ENCODE measurements at regions not wholly inside any gene's neighbourhood (a gene's known extent, or its start where the extent isn't known, plus 50 kb on each side); places are given as distances from the start of the nearest gene placed in this dataset.

- H3K4me3 Mint-ChIP-seq (ENCODE audit: unreplicated experiment), result no peak overlapping the region
- DNase-seq (ENCODE audit: low spot score), result no peak
- no peak overlapping the region for H3K27ac Mint-ChIP-seq (ENCODE audit: unreplicated experiment)
- peaks cover 5% of the 10 kb centered on the region for H3K27me3 Mint-ChIP-seq (ENCODE audit: low read depth)
- peaks cover 10% of the 10 kb centered on the region for H3K9me3 Mint-ChIP-seq (ENCODE audit: low read depth)
- TF ChIP-seq CTCF (IDR thresholded peaks at IDR 0.05), result peak; percentile 58
- no peaks in the 10 kb centered on the region for H3K36me3 Mint-ChIP-seq (ENCODE audit: low read depth)
- H3K4me1 Mint-ChIP-seq (ENCODE audit: low read depth), result no peaks in the 10 kb centered on the region
These were observed 252.1 kb upstream of the TMCO5A start for GRCh38 chr15:37682304-37682703.

- no peak for TF ChIP-seq CTCF (IDR thresholded peaks at IDR 0.05)
- Mint-ChIP-seq H3K36me3 (ENCODE audit: low read depth) (peaks cover 2% of the 10 kb centered on the region), H3K9me3 (ENCODE audit: low read depth) (peaks cover 22% of the 10 kb centered on the region), H3K27me3 (ENCODE audit: low read depth) (no peaks in the 10 kb centered on the region), H3K27ac (ENCODE audit: unreplicated experiment) (no peak overlapping the region), H3K4me3 (ENCODE audit: unreplicated experiment) (no peak overlapping the region), H3K4me1 (ENCODE audit: low read depth) (peaks cover 22% of the 10 kb centered on the region)
- DNase-seq (ENCODE audit: low spot score), result no peak
These were observed 242.5 kb upstream of the TMCO5A start for GRCh38 chr15:37691911-37692310.

GRCh38 chr15:37693926-37694325 lies 240.5 kb upstream of the TMCO5A start:
- Mint-ChIP-seq H3K27ac (ENCODE audit: unreplicated experiment) (peak overlapping the region; percentile 10), H3K27me3 (ENCODE audit: low read depth) (peaks cover 2% of the 10 kb centered on the region)
- DNase-seq (ENCODE audit: low spot score), result no peak

GRCh38 chr15:37695719-37696118 lies 238.7 kb upstream of the TMCO5A start:
- peaks cover 9% of the 10 kb centered on the region for H3K27me3 Mint-ChIP-seq (ENCODE audit: low read depth)
- H3K36me3 Mint-ChIP-seq (ENCODE audit: low read depth), result peaks cover 2% of the 10 kb centered on the region
- H3K9me3 Mint-ChIP-seq (ENCODE audit: low read depth), result peaks cover 3% of the 10 kb centered on the region
- no peak overlapping the region for H3K27ac Mint-ChIP-seq (ENCODE audit: unreplicated experiment)
- DNase-seq (ENCODE audit: low spot score), result no peak
- no peak overlapping the region for H3K4me3 Mint-ChIP-seq (ENCODE audit: unreplicated experiment)
- no peak for TF ChIP-seq CTCF (IDR thresholded peaks at IDR 0.05)
- peaks cover 22% of the 10 kb centered on the region for H3K4me1 Mint-ChIP-seq (ENCODE audit: low read depth)

More at GRCh38 chr15:37693926-37694325, 240.5 kb upstream of the TMCO5A start:
- no peak overlapping the region for H3K4me3 Mint-ChIP-seq (ENCODE audit: unreplicated experiment)
- peaks cover 22% of the 10 kb centered on the region for H3K4me1 Mint-ChIP-seq (ENCODE audit: low read depth)
- H3K9me3 Mint-ChIP-seq (ENCODE audit: low read depth), result peaks cover 18% of the 10 kb centered on the region
- TF ChIP-seq CTCF (IDR thresholded peaks at IDR 0.05), result no peak
- peaks cover 2% of the 10 kb centered on the region for H3K36me3 Mint-ChIP-seq (ENCODE audit: low read depth)

- no peaks in the 10 kb centered on the region for H3K36me3 Mint-ChIP-seq (ENCODE audit: low read depth)
- no peak overlapping the region for H3K4me3 Mint-ChIP-seq (ENCODE audit: unreplicated experiment)
- no peak overlapping the region for H3K27ac Mint-ChIP-seq (ENCODE audit: unreplicated experiment)
- H3K9me3 Mint-ChIP-seq (ENCODE audit: low read depth), result no peaks in the 10 kb centered on the region
- no peak for DNase-seq (ENCODE audit: low spot score)
- peaks cover 15% of the 10 kb centered on the region for H3K4me1 Mint-ChIP-seq (ENCODE audit: low read depth)
- H3K27me3 Mint-ChIP-seq (ENCODE audit: low read depth), result peaks cover 21% of the 10 kb centered on the region
- TF ChIP-seq CTCF (IDR thresholded peaks at IDR 0.05), result peak; percentile 19
These were observed 235.8 kb upstream of the TMCO5A start for GRCh38 chr15:37698679-37699078.

All from chondrocyte (in vitro differentiated cells).